PC-9 (cell line): ENCODE measurements at regions not wholly inside any gene's neighbourhood (a gene's known extent, or its start where the extent isn't known, plus 50 kb on each side); places are given as distances from the start of the nearest gene placed in this dataset.

Experiments used
- EZH2 ChIP-seq: fragments of 200-600 bp; sonication (generic); IDR thresholded peaks from 2 replicates; pipeline ENCODE4 v1.8.0; 2017; ENCODE audit warnings: antibody characterized with exemption, low read depth
- TF ChIP-seq, protein P1 (sequence below): fragments of 200-600 bp; sonication (generic); conservative IDR thresholded peaks from 2 replicates; pipeline ENCODE4 v1.6.1; 2017; ENCODE audit warnings: mixed run types, antibody characterized with exemption, mild to moderate bottlenecking, moderate library complexity

DNA sequence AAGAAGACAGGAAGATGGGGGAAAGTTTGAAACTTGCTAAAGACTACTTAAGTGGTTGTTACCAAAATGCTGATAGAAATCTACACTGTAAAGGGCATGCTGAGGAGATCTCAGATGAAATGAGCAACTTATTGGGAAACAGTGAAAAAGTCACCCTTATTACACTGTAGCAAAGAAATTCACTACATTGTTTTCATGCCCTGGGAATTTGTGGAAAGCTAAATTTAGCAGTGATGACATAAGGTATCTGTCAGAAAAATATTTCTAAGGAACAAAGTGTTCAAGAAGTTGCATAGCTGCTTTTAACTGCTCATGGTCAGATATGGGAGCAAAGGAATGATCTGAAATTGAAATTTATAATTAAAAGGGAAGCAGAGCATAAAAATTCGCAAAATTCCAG is 702.4 kb upstream of the LRRC4C start:
- TF ChIP-seq, protein P1, sequence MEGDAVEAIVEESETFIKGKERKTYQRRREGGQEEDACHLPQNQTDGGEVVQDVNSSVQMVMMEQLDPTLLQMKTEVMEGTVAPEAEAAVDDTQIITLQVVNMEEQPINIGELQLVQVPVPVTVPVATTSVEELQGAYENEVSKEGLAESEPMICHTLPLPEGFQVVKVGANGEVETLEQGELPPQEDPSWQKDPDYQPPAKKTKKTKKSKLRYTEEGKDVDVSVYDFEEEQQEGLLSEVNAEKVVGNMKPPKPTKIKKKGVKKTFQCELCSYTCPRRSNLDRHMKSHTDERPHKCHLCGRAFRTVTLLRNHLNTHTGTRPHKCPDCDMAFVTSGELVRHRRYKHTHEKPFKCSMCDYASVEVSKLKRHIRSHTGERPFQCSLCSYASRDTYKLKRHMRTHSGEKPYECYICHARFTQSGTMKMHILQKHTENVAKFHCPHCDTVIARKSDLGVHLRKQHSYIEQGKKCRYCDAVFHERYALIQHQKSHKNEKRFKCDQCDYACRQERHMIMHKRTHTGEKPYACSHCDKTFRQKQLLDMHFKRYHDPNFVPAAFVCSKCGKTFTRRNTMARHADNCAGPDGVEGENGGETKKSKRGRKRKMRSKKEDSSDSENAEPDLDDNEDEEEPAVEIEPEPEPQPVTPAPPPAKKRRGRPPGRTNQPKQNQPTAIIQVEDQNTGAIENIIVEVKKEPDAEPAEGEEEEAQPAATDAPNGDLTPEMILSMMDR, result no peak
- TF ChIP-seq EZH2, result no peak
